ENCODE measurements at regions not wholly inside any gene's neighbourhood (a gene's known extent, or its start where the extent isn't known, plus 50 kb on each side); places are given as distances from the start of the nearest gene placed in this dataset.
"Not testable (repeated sequence)": the region's sequence is repeated elsewhere in the genome, so short reads cannot be mapped to it uniquely, and the experiment has no call there.

- Mint-ChIP-seq H3K27ac (no peak overlapping the region), H3K4me3 (no peak overlapping the region), H3K27me3 (peaks cover 25% of the 10 kb centered on the region), H3K9me3 (no peaks in the 10 kb centered on the region), H3K36me3 (no peaks in the 10 kb centered on the region), H3K4me1 (no peaks in the 10 kb centered on the region)
- CTCF ChIA-PET: no interaction called here
- no peak for DNase-seq
These were observed 68.0 kb upstream of the INSIG1 start for GRCh38 chr7:155229548-155230168.

- H3K36me3 Mint-ChIP-seq: no peaks in the 10 kb centered on the region
- CTCF ChIA-PET: no interaction called here
- DNase-seq: no peak
- H3K4me3 Mint-ChIP-seq: no peak overlapping the region
- H3K4me1 Mint-ChIP-seq: no peaks in the 10 kb centered on the region
- H3K27ac Mint-ChIP-seq: no peak overlapping the region
- no peaks in the 10 kb centered on the region for H3K9me3 Mint-ChIP-seq
- H3K27me3 Mint-ChIP-seq: peaks cover 23% of the 10 kb centered on the region
These were observed 67.5 kb upstream of the INSIG1 start for GRCh38 chr7:155230169-155230593.

DNA sequence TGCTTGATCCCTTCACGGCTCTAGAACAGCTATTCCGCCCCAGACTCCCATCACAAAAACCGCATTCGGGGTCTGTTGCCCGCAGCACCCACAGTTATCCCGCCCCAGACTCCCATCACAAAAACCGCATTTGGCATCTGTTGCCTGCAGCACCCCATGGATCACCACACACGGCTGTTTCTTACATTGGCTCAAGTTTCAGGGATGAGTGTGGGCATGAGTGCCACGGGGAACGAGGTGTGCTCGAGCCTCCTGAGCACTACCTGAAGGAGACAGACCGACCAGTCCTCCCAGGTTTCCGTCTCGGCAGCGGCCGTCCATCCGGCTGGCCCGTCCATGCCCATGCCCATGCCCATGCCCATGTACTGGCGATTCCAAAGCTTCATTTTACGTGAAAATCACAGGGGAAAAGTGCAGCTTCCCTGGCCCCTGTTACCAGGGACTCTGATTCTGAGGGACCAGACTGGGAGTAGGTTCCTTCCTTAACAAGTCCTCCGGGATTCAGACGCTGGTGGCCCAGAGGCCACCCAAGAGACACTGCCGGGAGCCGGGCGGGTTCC lies 66.4 kb upstream of the INSIG1 start:
- CTCF ChIA-PET: no interaction called here
- H3K4me1 Mint-ChIP-seq: no peaks in the 10 kb centered on the region
- H3K4me3 Mint-ChIP-seq: no peak overlapping the region
- peaks cover 17% of the 10 kb centered on the region for H3K27me3 Mint-ChIP-seq
- DNase-seq: no peak
- no peak overlapping the region for H3K27ac Mint-ChIP-seq
- H3K36me3 Mint-ChIP-seq: no peaks in the 10 kb centered on the region
- H3K9me3 Mint-ChIP-seq: no peaks in the 10 kb centered on the region

DNA sequence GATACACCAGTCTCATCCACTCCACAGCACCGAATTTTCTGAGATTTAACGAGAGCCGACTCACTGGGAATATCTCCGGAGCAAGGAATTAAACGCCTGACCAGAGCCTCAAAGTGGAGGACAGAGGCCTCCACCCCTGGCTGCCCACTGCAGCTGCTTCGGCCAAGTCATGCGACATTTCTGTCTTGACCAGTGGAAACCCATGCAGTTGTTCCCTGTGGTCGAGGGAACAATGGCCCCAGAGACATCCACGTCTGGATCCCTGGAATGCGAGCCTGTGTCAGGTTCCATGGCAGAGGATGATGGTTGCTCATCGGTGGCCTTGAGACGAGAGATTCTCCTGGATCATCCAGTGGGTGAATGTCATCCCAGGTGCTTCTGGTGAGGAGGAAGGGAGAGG lies 65.7 kb upstream of the INSIG1 start:
- no peak overlapping the region for H3K4me3 Mint-ChIP-seq
- CTCF ChIA-PET: no interaction called here
- no peaks in the 10 kb centered on the region for H3K36me3 Mint-ChIP-seq
- no peak for DNase-seq
- H3K9me3 Mint-ChIP-seq: no peaks in the 10 kb centered on the region
- H3K27ac Mint-ChIP-seq: no peak overlapping the region
- H3K27me3 Mint-ChIP-seq: peaks cover 20% of the 10 kb centered on the region
- H3K4me1 Mint-ChIP-seq: no peaks in the 10 kb centered on the region

- H3K4me1 Mint-ChIP-seq: no peaks in the 10 kb centered on the region
- CTCF ChIA-PET: interaction anchor here (0.7 to 1.9 kb wide), 2 partner anchors 110 to 309 kb away, joined by 3 to 6 read pairs; no protein-coding TSS in a partner anchor
- H3K36me3 Mint-ChIP-seq: no peaks in the 10 kb centered on the region
- DNase-seq: no peak
- H3K27me3 Mint-ChIP-seq: peaks cover 23% of the 10 kb centered on the region
- H3K9me3 Mint-ChIP-seq: no peaks in the 10 kb centered on the region
- H3K4me3 Mint-ChIP-seq: no peak overlapping the region
- H3K27ac Mint-ChIP-seq: no peak overlapping the region
These were observed 64.8 kb upstream of the INSIG1 start for GRCh38 chr7:155232911-155233310.

DNA sequence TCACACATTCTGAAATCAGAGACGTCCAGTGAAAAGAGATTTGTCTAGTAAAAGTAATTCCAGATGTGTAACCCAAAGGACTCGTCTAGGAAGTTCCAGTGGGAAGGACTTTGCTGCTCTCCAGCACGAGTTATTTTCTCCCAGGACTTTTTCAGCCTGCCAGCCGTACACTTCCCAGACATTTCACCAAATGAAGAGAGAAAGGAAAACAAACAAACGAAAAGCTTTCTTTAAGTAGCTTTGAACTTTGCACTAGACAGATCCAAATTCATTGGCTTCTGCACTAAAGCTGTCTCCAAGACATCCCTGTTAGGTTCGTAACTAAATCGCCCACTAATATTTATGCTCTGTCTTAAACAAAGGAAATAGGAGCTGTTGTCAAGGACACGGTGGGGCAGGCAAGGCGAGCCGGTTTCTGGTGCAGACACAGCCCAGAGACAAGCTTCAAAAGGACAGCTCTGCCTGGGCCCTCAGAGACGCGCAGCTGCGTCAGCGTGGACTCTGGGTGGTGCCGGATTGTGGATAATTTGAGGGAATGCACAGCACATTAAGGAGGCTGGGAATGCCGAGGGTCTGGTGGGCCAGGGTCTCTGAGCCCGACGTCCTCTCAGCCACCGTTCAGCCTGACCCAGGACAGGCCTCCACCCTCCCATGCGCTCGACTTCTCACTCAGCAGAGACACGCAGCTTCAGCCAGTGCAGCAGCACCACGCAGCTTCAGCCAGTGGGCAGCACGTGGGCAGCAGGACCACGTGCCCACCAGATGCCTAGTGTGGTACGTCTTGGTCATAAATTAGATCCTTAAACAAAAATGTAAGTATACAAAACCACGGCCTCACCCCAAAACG lies 64.1 kb upstream of the INSIG1 start:
- H3K4me1 Mint-ChIP-seq: no peaks in the 10 kb centered on the region
- CTCF ChIA-PET: interaction anchor here (0.7 to 1.9 kb wide), 3 partner anchors 109 to 310 kb away, joined by 3 to 6 read pairs (median 4); no protein-coding TSS in a partner anchor
- no peaks in the 10 kb centered on the region for H3K9me3 Mint-ChIP-seq
- H3K27ac Mint-ChIP-seq: no peak overlapping the region
- H3K27me3 Mint-ChIP-seq: peaks cover 22% of the 10 kb centered on the region
- DNase-seq: no peak
- H3K4me3 Mint-ChIP-seq: no peak overlapping the region
- H3K36me3 Mint-ChIP-seq: no peaks in the 10 kb centered on the region

DNA sequence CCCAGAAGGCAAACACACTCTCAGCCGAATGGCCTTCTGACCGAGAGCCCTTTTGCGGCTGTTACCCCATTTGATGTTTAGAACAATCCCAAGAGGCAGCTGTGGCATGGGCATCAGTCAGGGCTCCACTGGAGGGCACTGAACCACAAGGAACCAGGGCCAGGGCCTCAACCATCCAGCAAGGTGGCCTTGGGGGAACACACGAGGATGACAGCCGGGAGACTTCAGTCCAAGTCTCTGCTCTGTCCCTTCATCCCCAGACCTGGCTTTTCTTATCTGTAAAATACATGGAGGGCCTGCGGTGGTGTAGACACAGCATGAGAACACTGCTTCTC lies 63.6 kb upstream of the INSIG1 start:
- Mint-ChIP-seq H3K27me3 (peaks cover 22% of the 10 kb centered on the region), H3K4me3 (no peak overlapping the region), H3K27ac (no peak overlapping the region)

DNA sequence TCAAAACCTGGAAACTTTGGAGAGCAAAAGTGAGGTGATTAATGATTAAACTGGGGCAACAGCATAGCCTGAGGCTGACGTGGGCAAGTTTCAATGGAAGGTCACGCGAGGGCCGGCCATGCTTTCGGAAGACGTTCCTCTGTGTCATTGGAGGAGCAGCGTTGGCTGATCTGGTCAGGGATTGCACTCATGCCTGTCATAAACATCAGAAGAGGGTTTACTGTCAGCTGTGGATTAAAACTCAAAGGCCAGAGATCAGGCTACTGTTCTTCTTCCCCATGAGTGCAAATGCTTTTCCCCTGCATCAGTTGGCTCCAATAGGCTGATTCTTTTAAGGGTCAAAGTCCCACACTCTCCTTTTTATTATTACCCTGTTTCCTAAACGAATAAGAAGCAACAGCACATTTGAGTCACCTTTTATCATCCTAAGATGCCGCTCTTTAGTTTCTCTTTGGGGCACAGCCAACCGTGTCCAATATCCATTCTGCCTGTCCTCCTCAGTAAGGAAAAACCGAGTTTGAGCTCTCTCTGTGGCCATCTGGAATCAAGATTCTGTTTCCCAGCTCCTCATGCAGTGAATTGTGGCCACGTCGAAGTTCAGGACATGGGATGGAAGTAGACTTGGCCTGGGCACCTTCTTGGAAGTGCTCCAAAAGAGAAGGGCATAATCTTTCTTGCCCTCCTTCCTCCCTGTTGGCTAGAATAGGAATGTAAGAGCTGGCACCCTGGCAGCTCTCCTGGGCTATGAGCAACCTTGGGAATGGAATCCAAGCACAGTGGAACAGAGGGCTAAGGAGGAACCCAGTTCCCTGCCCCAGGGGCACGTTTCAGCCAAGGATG lies 62.5 kb upstream of the INSIG1 start:
- Mint-ChIP-seq H3K4me3 (no peak overlapping the region), H3K36me3 (no peaks in the 10 kb centered on the region), H3K27me3 (peaks cover 27% of the 10 kb centered on the region), H3K4me1 (no peaks in the 10 kb centered on the region), H3K9me3 (no peaks in the 10 kb centered on the region), H3K27ac (no peak overlapping the region)
- no peak for DNase-seq
- CTCF ChIA-PET: interaction anchor here (0.8 to 1.8 kb wide), 2 partner anchors 13 to 110 kb away, joined by 3 to 4 read pairs; no protein-coding TSS in a partner anchor

More for the DNA sequence above, 63.6 kb upstream of the INSIG1 start:
- DNase-seq: no peak
- CTCF ChIA-PET: interaction anchor here (1.8 to 1.9 kb wide), 2 partner anchors 109 to 111 kb away, joined by 4 to 6 read pairs; no protein-coding TSS in a partner anchor
- no peaks in the 10 kb centered on the region for H3K36me3 Mint-ChIP-seq
- no peaks in the 10 kb centered on the region for H3K9me3 Mint-ChIP-seq
- no peaks in the 10 kb centered on the region for H3K4me1 Mint-ChIP-seq

- CTCF ChIA-PET: no interaction called here
- Mint-ChIP-seq H3K36me3 (no peaks in the 10 kb centered on the region), H3K4me1 (no peaks in the 10 kb centered on the region), H3K9me3 (no peaks in the 10 kb centered on the region), H3K4me3 (no peak overlapping the region), H3K27ac (no peak overlapping the region), H3K27me3 (peaks cover 27% of the 10 kb centered on the region)
- DNase-seq: no peak
These were observed 61.3 kb upstream of the INSIG1 start for GRCh38 chr7:155236386-155236785.

- Mint-ChIP-seq H3K27ac (no peak overlapping the region), H3K27me3 (peaks cover 27% of the 10 kb centered on the region), H3K4me1 (no peaks in the 10 kb centered on the region), H3K36me3 (no peaks in the 10 kb centered on the region), H3K4me3 (no peak overlapping the region), H3K9me3 (no peaks in the 10 kb centered on the region)
- CTCF ChIA-PET: interaction anchor here (1.0 kb wide), 1 partner anchor 108 kb away, joined by 5 read pairs; no protein-coding TSS in a partner anchor
- no peak for DNase-seq
These were observed 60.4 kb upstream of the INSIG1 start for GRCh38 chr7:155237297-155237696.

GRCh38 chr7:155237730-155238129 lies 59.9 kb upstream of the INSIG1 start:
- no peaks in the 10 kb centered on the region for H3K36me3 Mint-ChIP-seq
- H3K27ac Mint-ChIP-seq: no peak overlapping the region
- no peaks in the 10 kb centered on the region for H3K9me3 Mint-ChIP-seq
- H3K27me3 Mint-ChIP-seq: peaks cover 27% of the 10 kb centered on the region
- no peak for DNase-seq
- H3K4me3 Mint-ChIP-seq: no peak overlapping the region
- CTCF ChIA-PET: interaction anchor here (1.0 kb wide), 1 partner anchor 107 kb away, joined by 5 read pairs; no protein-coding TSS in a partner anchor
- H3K4me1 Mint-ChIP-seq: no peaks in the 10 kb centered on the region

DNA sequence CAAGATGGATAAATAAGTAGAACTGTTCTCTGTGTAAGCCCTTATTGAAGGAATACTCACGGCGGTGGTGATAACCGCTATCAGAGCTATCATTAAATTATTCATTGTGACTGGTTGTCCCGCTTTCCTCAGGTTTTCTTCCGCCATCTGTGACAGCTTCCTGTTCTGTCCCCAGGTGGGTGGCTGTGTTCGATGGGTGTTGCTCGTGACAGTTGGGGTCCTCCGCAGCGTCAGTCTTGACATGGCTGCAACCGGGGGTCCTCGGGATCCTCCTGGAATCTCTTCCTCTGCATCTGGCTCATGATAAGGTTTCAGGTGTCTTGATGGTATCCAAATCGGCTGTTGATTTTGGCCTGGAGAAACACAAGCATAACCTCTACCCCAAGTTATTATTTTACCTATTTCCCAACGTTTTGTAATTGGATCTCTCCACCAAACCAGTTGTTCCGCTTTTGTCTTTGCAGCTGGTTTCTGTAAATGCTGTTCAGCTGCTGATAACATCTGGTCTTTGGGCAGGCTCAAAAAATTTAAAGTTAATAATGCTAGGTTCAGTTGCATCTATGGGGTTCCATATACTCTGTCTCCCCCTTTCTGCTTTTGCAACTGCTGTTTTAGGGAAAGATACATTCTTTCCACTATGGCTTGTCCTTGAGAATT lies 58.1 kb upstream of the INSIG1 start:
- H3K27ac Mint-ChIP-seq, H3K9me3 Mint-ChIP-seq, DNase-seq, H3K4me3 Mint-ChIP-seq, H3K4me1 Mint-ChIP-seq, H3K36me3 Mint-ChIP-seq, CTCF ChIA-PET: not testable (repeated sequence)
- peaks cover 20% of the 10 kb centered on the region for H3K27me3 Mint-ChIP-seq

DNA sequence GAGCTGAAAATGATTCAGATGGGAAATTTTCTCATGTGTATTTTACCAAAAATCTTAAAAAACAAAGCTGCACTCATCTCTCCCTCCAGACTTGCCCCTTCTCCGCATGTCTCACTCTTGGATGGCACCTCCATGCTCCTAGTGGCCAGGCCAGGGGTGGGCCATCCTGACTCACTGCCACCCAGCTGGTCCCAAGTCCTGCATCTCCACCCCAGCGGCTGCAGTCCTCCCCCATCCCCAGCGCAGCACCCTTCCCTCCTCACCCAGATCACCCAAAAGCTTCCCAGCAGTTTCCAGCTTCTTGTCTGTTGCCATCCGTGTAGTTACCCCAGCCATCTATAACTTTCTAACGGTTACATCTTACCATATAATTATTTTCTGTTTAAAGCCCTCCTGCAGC lies 53.0 kb upstream of the INSIG1 start:
- Mint-ChIP-seq H3K4me1 (no peaks in the 10 kb centered on the region), H3K36me3 (no peaks in the 10 kb centered on the region), H3K27ac (no peak overlapping the region), H3K4me3 (no peak overlapping the region), H3K27me3 (peaks cover 11% of the 10 kb centered on the region), H3K9me3 (peaks cover 8% of the 10 kb centered on the region)
- CTCF ChIA-PET: no interaction called here
- DNase-seq: no peak

Measured in activated naive CD4-positive, alpha-beta T cell treated with anti-CD3 and anti-CD28 coated beads, Interleukin-2, amount 10 ng/mL, durations not matched to agents 7 days and 5 days (primary cell).